OCI-LY1 (cell line): ENCODE measurements at regions not wholly inside any gene's neighbourhood (a gene's known extent, or its start where the extent isn't known, plus 50 kb on each side); places are given as distances from the start of the nearest gene placed in this dataset.

Experiments used
- EZH2 ChIP-seq: fragments of 200-600 bp; sonication (generic), shearing (Covaris generic); IDR thresholded peaks from 2 replicates; pipeline ENCODE4 v1.8.0; 2017; ENCODE audit warnings: borderline replicate concordance, mixed run types, mild to moderate bottlenecking, antibody characterized with exemption, low read length, moderate library complexity, mixed read lengths
- TF ChIP-seq, protein P1 (sequence below): fragments of 200-600 bp; sonication (generic), shearing (Covaris generic); IDR thresholded peaks from 2 replicates; pipeline ENCODE4 v1.5.1; 2017; ENCODE audit warnings: mild to moderate bottlenecking, antibody characterized with exemption, low read length, moderate library complexity, mixed read lengths

DNA sequence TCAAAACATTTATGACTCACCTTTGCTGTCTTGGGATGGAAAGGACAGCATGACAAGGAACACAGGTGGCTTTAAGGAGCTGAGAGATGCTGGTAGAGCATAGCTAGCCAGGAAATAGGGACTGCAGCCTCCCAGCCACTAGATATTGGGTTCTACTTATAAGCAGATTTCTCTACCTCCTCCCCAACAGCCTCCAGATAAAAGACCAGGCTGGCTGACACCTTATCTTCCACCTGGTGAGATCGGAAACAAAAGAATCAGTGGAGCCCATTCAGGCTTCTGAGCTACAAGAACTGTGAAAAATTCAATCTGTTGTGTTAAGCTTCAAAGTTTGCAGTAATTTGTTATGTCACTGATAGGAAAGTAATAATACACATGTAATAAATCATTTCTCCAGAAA, 1278.5 kb upstream of the ZEB2 start:
- TF ChIP-seq, protein P1, sequence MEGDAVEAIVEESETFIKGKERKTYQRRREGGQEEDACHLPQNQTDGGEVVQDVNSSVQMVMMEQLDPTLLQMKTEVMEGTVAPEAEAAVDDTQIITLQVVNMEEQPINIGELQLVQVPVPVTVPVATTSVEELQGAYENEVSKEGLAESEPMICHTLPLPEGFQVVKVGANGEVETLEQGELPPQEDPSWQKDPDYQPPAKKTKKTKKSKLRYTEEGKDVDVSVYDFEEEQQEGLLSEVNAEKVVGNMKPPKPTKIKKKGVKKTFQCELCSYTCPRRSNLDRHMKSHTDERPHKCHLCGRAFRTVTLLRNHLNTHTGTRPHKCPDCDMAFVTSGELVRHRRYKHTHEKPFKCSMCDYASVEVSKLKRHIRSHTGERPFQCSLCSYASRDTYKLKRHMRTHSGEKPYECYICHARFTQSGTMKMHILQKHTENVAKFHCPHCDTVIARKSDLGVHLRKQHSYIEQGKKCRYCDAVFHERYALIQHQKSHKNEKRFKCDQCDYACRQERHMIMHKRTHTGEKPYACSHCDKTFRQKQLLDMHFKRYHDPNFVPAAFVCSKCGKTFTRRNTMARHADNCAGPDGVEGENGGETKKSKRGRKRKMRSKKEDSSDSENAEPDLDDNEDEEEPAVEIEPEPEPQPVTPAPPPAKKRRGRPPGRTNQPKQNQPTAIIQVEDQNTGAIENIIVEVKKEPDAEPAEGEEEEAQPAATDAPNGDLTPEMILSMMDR: no peak
- no peak for TF ChIP-seq EZH2
